ENCODE measurements at regions not wholly inside any gene's neighbourhood (a gene's known extent, or its start where the extent isn't known, plus 50 kb on each side); places are given as distances from the start of the nearest gene placed in this dataset.

- Histone ChIP-seq H3K9me3 (ENCODE audit: control insufficient read depth, insufficient read depth, low read length) (no peaks in the 10 kb centered on the region), H3K36me3 (ENCODE audit: insufficient read depth, low read length) (no peaks in the 10 kb centered on the region), H3K4me1 (ENCODE audit: insufficient read depth, low read length) (no peaks in the 10 kb centered on the region), H3K9ac (ENCODE audit: low read depth, low read length) (no peak overlapping the region)
These were observed 173.9 kb downstream of the CALCRL start for GRCh38 chr2:187274146-187274545.

GRCh38 chr2:187272255-187272654 is 175.8 kb downstream of the CALCRL start:
- no peaks in the 10 kb centered on the region for H3K36me3 ChIP-seq (ENCODE audit: insufficient read depth, low read length)
- no peak overlapping the region for H3K9ac ChIP-seq (ENCODE audit: low read depth, low read length)
- H3K4me1 ChIP-seq (ENCODE audit: insufficient read depth, low read length): no peaks in the 10 kb centered on the region
- no peaks in the 10 kb centered on the region for H3K9me3 ChIP-seq (ENCODE audit: control insufficient read depth, insufficient read depth, low read length)

- no peaks in the 10 kb centered on the region for H3K36me3 ChIP-seq (ENCODE audit: insufficient read depth, low read length)
- H3K4me1 ChIP-seq (ENCODE audit: insufficient read depth, low read length): no peaks in the 10 kb centered on the region
- H3K9ac ChIP-seq (ENCODE audit: low read depth, low read length): no peak overlapping the region
- H3K9me3 ChIP-seq (ENCODE audit: control insufficient read depth, insufficient read depth, low read length): no peaks in the 10 kb centered on the region
These were observed 176.2 kb downstream of the CALCRL start for GRCh38 chr2:187271825-187272224.

- Histone ChIP-seq H3K36me3 (ENCODE audit: insufficient read depth, low read length) (no peaks in the 10 kb centered on the region), H3K9ac (ENCODE audit: low read depth, low read length) (no peak overlapping the region), H3K9me3 (ENCODE audit: control insufficient read depth, insufficient read depth, low read length) (no peaks in the 10 kb centered on the region), H3K4me1 (ENCODE audit: insufficient read depth, low read length) (peaks cover 24% of the 10 kb centered on the region; the same call in 1 of the 2 replicates)
These were observed 181.4 kb downstream of the CALCRL start for GRCh38 chr2:187266645-187267044.

- Histone ChIP-seq H3K9me3 (ENCODE audit: control insufficient read depth, insufficient read depth, low read length) (no peaks in the 10 kb centered on the region), H3K36me3 (ENCODE audit: insufficient read depth, low read length) (no peaks in the 10 kb centered on the region), H3K9ac (ENCODE audit: low read depth, low read length) (no peak overlapping the region)
These were observed 181.9 kb downstream of the CALCRL start for GRCh38 chr2:187266147-187266546.

GRCh38 chr2:187264612-187265011 is 183.4 kb downstream of the CALCRL start:
- H3K9ac ChIP-seq (ENCODE audit: low read depth, low read length): no peak overlapping the region
- H3K4me1 ChIP-seq (ENCODE audit: insufficient read depth, low read length): peaks cover 24% of the 10 kb centered on the region; the same call in 1 of the 2 replicates
- no peaks in the 10 kb centered on the region for H3K36me3 ChIP-seq (ENCODE audit: insufficient read depth, low read length)
- H3K9me3 ChIP-seq (ENCODE audit: control insufficient read depth, insufficient read depth, low read length): no peaks in the 10 kb centered on the region

More at GRCh38 chr2:187266147-187266546, 181.9 kb downstream of the CALCRL start:
- peaks cover 24% of the 10 kb centered on the region; the same call in 1 of the 2 replicates for H3K4me1 ChIP-seq (ENCODE audit: insufficient read depth, low read length)

GRCh38 chr2:187263675-187264560 is 184.1 kb downstream of the CALCRL start:
- H3K9ac ChIP-seq (ENCODE audit: low read depth, low read length): peak overlapping the region; percentile 7; the same call in 1 of the 2 replicates
- H3K9me3 ChIP-seq (ENCODE audit: control insufficient read depth, insufficient read depth, low read length): no peaks in the 10 kb centered on the region
- no peaks in the 10 kb centered on the region for H3K36me3 ChIP-seq (ENCODE audit: insufficient read depth, low read length)
- H3K4me1 ChIP-seq (ENCODE audit: insufficient read depth, low read length): peaks cover 24% of the 10 kb centered on the region; the same call in 1 of the 2 replicates

- peaks cover 24% of the 10 kb centered on the region; the same call in 1 of the 2 replicates for H3K4me1 ChIP-seq (ENCODE audit: insufficient read depth, low read length)
- H3K9ac ChIP-seq (ENCODE audit: low read depth, low read length): no peak overlapping the region
- no peaks in the 10 kb centered on the region for H3K36me3 ChIP-seq (ENCODE audit: insufficient read depth, low read length)
These were observed 186.3 kb downstream of the CALCRL start for GRCh38 chr2:187261705-187262104.

GRCh38 chr2:187252063-187252462 is 196.0 kb downstream of the CALCRL start:
- no peaks in the 10 kb centered on the region for H3K36me3 ChIP-seq (ENCODE audit: insufficient read depth, low read length)
- no peaks in the 10 kb centered on the region for H3K9me3 ChIP-seq (ENCODE audit: control insufficient read depth, insufficient read depth, low read length)
- H3K9ac ChIP-seq (ENCODE audit: low read depth, low read length): no peak overlapping the region
- H3K4me1 ChIP-seq (ENCODE audit: insufficient read depth, low read length): no peaks in the 10 kb centered on the region

More at GRCh38 chr2:187261705-187262104, 186.3 kb downstream of the CALCRL start:
- no peaks in the 10 kb centered on the region for H3K9me3 ChIP-seq (ENCODE audit: control insufficient read depth, insufficient read depth, low read length)

- Histone ChIP-seq H3K36me3 (ENCODE audit: insufficient read depth, low read length) (no peaks in the 10 kb centered on the region), H3K9me3 (ENCODE audit: control insufficient read depth, insufficient read depth, low read length) (no peaks in the 10 kb centered on the region), H3K4me1 (ENCODE audit: insufficient read depth, low read length) (no peaks in the 10 kb centered on the region), H3K9ac (ENCODE audit: low read depth, low read length) (no peak overlapping the region)
These were observed 197.9 kb downstream of the CALCRL start for GRCh38 chr2:187250137-187250536.

- no peak overlapping the region for H3K9ac ChIP-seq (ENCODE audit: low read depth, low read length)
- no peaks in the 10 kb centered on the region for H3K9me3 ChIP-seq (ENCODE audit: control insufficient read depth, insufficient read depth, low read length)
- no peaks in the 10 kb centered on the region for H3K36me3 ChIP-seq (ENCODE audit: insufficient read depth, low read length)
- no peaks in the 10 kb centered on the region; the same call in 1 of the 2 replicates for H3K4me1 ChIP-seq (ENCODE audit: insufficient read depth, low read length)
These were observed 214.2 kb downstream of the CALCRL start for GRCh38 chr2:187233811-187234210.

GRCh38 chr2:187232749-187233148 is 215.3 kb downstream of the CALCRL start:
- Histone ChIP-seq H3K4me1 (ENCODE audit: insufficient read depth, low read length) (no peaks in the 10 kb centered on the region; the same call in 1 of the 2 replicates), H3K36me3 (ENCODE audit: insufficient read depth, low read length) (no peaks in the 10 kb centered on the region), H3K9ac (ENCODE audit: low read depth, low read length) (no peak overlapping the region), H3K9me3 (ENCODE audit: control insufficient read depth, insufficient read depth, low read length) (no peaks in the 10 kb centered on the region)

GRCh38 chr2:187230088-187230487 is 218.0 kb downstream of the CALCRL start:
- H3K36me3 ChIP-seq (ENCODE audit: insufficient read depth, low read length): no peaks in the 10 kb centered on the region
- H3K9ac ChIP-seq (ENCODE audit: low read depth, low read length): no peak overlapping the region
- no peaks in the 10 kb centered on the region; the same call in 1 of the 2 replicates for H3K4me1 ChIP-seq (ENCODE audit: insufficient read depth, low read length)
- peaks cover 7% of the 10 kb centered on the region; the same call in 1 of the 2 replicates for H3K9me3 ChIP-seq (ENCODE audit: control insufficient read depth, insufficient read depth, low read length)

GRCh38 chr2:187228986-187229385 is 219.1 kb downstream of the CALCRL start:
- H3K36me3 ChIP-seq (ENCODE audit: insufficient read depth, low read length): no peaks in the 10 kb centered on the region
- H3K4me1 ChIP-seq (ENCODE audit: insufficient read depth, low read length): no peaks in the 10 kb centered on the region; the same call in 1 of the 2 replicates
- peaks cover 9% of the 10 kb centered on the region; the same call in 1 of the 2 replicates for H3K9me3 ChIP-seq (ENCODE audit: control insufficient read depth, insufficient read depth, low read length)
- H3K9ac ChIP-seq (ENCODE audit: low read depth, low read length): no peak overlapping the region

GRCh38 chr2:187224989-187225388 is 223.1 kb downstream of the CALCRL start:
- Histone ChIP-seq H3K4me1 (ENCODE audit: insufficient read depth, low read length) (no peaks in the 10 kb centered on the region; the same call in 1 of the 2 replicates), H3K9ac (ENCODE audit: low read depth, low read length) (no peak overlapping the region), H3K36me3 (ENCODE audit: insufficient read depth, low read length) (no peaks in the 10 kb centered on the region), H3K9me3 (ENCODE audit: control insufficient read depth, insufficient read depth, low read length) (peaks cover 24% of the 10 kb centered on the region)
